ENCODE measurements at regions not wholly inside any gene's neighbourhood (a gene's known extent, or its start where the extent isn't known, plus 50 kb on each side); places are given as distances from the start of the nearest gene placed in this dataset.

- no peak for TF ChIP-seq ZNF562 (CRISPR knock-in tag; IDR thresholded peaks at IDR 0.05; ENCODE audit: borderline replicate concordance)
- TF ChIP-seq HNF1B (CRISPR knock-in tag; IDR thresholded peaks at IDR 0.05): no peak
Observed at GRCh38 chr4:121534187-121534586, 153.4 kb upstream of the QRFPR start (continued).

GRCh38 chr4:121526509-121526908, 145.7 kb upstream of the QRFPR start:
- CTCF ChIA-PET (ENCODE audit: low intra/inter-chr PET ratio, low total read pairs): no interaction called here
- no peak for DNase-seq (ENCODE audit: low spot score)
- H3K36me3 ChIP-seq (replicated peaks in 1 of 2; ENCODE audit: control insufficient read depth in 1 of 2, insufficient read depth in 2 of 2, low read length in 2 of 2): no peaks in the 10 kb centered on the region
- no peak overlapping the region for H3K9ac ChIP-seq (ENCODE audit: insufficient read depth, low read depth, low read length)
- no peak overlapping the region for H3K27ac ChIP-seq (ENCODE audit: extremely low read length, insufficient read depth, low read length)
- H2AFZ ChIP-seq (ENCODE audit: low read length): no peak overlapping the region
- in situ Hi-C loops (cut with HindIII; ENCODE audit: extremely low pct_ligation_motif_present, low pct_unique_long_range_greater_than_20kb) (no loop called here), intact Hi-C loops (cut with micrococcal nuclease; ENCODE audit: unreplicated experiment) (no loop called here)
- no peak overlapping the region for H3K4me3 ChIP-seq (replicated peaks in 1 of 3; ENCODE audit: insufficient read depth in 1 of 3, low read depth in 2 of 3, low read length in 3 of 3)
- 28% methylated on average over 3 of the region's 3 CpGs for WGBS (ENCODE audit: low lambda C conversion rate)
- no peaks in the 10 kb centered on the region for H3K9me3 ChIP-seq (ENCODE audit: low read length)
- no peaks in the 10 kb centered on the region for H3K4me1 ChIP-seq (ENCODE audit: insufficient read depth, low read length)
- H4K20me1 ChIP-seq (ENCODE audit: insufficient read depth, low read length): no peaks in the 10 kb centered on the region
- no peak overlapping the region for H3K4me2 ChIP-seq (ENCODE audit: low read depth, low read length)
- ATAC-seq: no peak
- no peaks in the 10 kb centered on the region for H3K79me2 ChIP-seq (ENCODE audit: insufficient read depth, low read length)
- POLR2A ChIA-PET: no interaction called here
- BruUV-seq (replicated peaks): no TSS peak
- H3K27me3 ChIP-seq (ENCODE audit: control insufficient read depth in 1 of 2, insufficient read depth in 2 of 2, low read length in 2 of 2): no peaks in the 10 kb centered on the region; a peak in 1 of 5 replicates
- FAIRE-seq: no peak
- TF ChIP-seq ETV5 (CRISPR knock-in tag; IDR thresholded peaks at IDR 0.05; ENCODE audit: borderline replicate concordance) (no peak), ZBTB37 (CRISPR knock-in tag; IDR thresholded peaks at IDR 0.05) (no peak), NCOR1 (IDR thresholded peaks at IDR 0.05; ENCODE audit: borderline replicate concordance, low read length) (no peak), ZNF792 (CRISPR knock-in tag; IDR thresholded peaks at IDR 0.05) (no peak), ZNF644 (CRISPR knock-in tag; IDR thresholded peaks at IDR 0.05; ENCODE audit: low read depth) (no peak), YY1 (IDR thresholded peaks at IDR 0.05; ENCODE audit: insufficient read depth, insufficient replicate concordance, low read depth, low read length) (no peak), ZBTB21 (CRISPR knock-in tag; IDR thresholded peaks at IDR 0.05) (no peak), SKIL (CRISPR knock-in tag; IDR thresholded peaks at IDR 0.05; ENCODE audit: borderline replicate concordance) (no peak), AGO1 (IDR thresholded peaks at IDR 0.05; ENCODE audit: low read depth, low read length, poor library complexity, severe bottlenecking) (no peak), ZNF678 (CRISPR knock-in tag; IDR thresholded peaks at IDR 0.05) (no peak), KDM1A (CRISPR knock-in tag; IDR thresholded peaks at IDR 0.05) (no peak), AKNA (CRISPR knock-in tag; IDR thresholded peaks at IDR 0.05; ENCODE audit: borderline replicate concordance) (no peak)
